Posterior vena cava (tissue), 2 donors: ENCODE measurements at regions not wholly inside any gene's neighbourhood (a gene's known extent, or its start where the extent isn't known, plus 50 kb on each side); places are given as distances from the start of the nearest gene placed in this dataset.

Experiments used
- DNase-seq: peaks from one replicate; pipeline ENCODE4 v3.0.0-alpha.2; 2020; ENCODE audit warnings: low spot score
- intact Hi-C, 2 donors: fragments of 100-400 bp; cut with DNase I; formaldehyde crosslinking; loops; one replicate each; pipeline versions ENCODE4 v1.14.1 to v1.14.2; 2022 to 2023
- donor health status: DM: yes; HTN: yes; CAD: no.
- donor health status: DM: yes; HTN: yes; CAD: no.

DNA sequence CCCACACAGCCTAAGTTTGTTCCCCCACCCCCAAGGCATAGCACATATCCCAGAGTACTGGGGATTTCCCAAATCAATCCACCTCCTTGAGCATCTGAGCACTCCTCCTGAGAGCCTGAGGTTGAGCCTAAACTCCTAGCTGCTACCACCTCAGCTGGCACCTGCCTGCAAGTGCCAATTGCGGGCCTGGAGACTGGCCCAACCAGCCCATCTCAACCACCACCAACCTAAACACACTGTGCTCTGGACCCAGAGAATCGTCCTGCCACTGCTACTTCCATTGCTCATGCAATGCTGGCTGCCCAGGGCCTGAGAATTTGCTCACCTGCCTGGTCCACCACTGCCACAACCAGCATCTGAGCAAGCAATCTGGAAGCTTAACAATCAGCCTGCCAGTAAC lies 177.1 kb downstream of the FGF13 start:
- intact Hi-C loops: no loop called here
- peak; percentile 51 for DNase-seq

DNA sequence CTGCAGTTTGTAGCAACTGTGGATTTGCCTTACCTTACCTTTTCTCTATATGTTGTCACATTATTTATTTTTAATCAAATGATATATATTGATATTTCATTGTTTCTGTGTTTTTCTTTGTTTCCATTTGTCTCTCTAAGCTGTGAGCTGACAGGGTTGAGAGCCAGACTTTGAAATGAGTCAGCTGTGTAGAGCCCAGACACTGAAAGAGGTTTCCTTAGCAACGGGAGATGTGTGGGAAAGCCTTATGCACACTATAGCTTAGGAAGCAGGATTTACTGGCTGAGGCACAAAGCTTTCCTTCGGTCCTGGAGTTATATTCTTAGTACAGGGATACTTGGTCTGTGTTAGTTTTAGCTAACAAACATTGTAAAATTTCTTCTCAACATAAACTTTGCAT lies 192.2 kb downstream of the FGF13 start:
- intact Hi-C loops: no loop called here
- DNase-seq: no peak

DNA sequence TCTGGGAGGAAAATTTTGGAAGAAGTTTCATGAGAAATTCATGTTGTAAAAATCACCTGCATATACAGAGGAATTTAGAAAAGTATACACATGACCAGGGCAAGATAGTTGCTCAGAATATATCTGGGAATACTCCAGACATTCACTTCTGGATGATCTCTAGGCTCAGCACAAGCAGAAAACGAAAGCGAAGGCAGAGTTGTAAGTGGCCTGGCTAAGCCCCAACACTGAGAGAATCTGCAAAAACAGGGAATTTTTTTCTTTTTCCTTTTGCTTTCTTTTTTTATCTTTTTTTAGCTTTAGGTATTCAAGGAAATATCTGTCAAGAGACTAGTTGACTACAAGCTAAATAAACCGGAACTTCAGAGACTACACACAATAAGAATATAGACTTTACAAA lies 207.2 kb downstream of the FGF13 start:
- intact Hi-C loops: no loop called here
- no peak for DNase-seq

DNA sequence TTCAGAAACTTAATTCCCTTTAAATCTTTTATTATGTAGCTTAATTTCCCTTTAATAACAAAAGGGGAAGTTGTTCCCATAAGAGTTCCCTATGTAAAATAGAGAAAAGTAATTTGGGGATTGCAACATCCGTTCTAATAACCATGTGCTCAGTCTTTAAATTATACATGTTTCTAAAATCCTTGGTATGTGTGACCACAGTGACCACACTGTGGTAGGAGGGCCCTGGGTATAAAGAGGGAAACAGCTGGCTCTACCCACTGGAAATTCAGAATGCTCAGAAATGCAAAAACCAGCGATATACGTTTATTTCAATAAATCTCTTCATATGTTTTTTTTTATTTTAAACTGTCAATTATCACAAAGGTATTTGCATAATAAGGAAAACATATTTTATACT lies 219.1 kb downstream of the FGF13 start:
- intact Hi-C loops: no loop called here
- no peak for DNase-seq

DNA sequence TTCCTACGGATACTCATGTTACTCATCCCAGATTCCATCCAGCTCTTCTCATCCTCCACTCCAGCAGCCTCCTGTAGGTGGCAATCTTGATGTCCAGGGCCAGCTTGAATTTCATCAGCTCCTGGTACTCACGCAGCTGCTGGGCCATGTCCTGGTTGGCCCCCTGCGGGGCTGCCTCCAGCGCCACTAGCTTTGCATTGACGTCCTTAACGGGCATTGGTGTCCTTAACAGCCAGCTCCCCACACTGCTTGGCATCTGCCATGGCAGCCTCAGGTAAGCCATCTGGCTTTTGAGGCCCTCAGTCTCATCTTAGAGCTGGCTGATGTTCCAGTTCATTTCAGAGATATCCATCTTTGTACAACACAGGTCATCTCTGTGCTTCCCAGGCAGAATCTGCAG lies 223.7 kb downstream of the FGF13 start:
- intact Hi-C loops: no loop called here
- peak; percentile 62 for DNase-seq

DNA sequence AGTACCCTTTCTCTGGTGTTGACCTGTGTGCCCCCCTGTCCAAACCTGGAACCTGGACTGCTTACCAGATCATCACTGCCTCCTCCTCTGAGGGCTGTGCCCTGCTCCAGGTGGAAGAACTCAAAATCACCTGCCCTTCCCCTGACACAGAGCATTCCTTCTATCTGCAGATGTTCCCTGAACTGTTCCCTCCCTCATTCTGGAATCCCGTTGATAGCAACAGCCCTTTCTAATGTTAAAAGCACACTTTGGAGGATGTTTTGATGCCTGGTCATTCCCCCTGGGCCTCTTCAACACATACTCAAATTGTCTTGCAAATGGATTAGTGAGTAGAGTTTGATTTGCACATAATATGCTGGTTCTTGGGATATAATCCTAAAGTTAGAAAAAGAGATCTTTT lies 225.8 kb downstream of the FGF13 start:
- intact Hi-C loops: no loop called here
- no peak for DNase-seq

DNA sequence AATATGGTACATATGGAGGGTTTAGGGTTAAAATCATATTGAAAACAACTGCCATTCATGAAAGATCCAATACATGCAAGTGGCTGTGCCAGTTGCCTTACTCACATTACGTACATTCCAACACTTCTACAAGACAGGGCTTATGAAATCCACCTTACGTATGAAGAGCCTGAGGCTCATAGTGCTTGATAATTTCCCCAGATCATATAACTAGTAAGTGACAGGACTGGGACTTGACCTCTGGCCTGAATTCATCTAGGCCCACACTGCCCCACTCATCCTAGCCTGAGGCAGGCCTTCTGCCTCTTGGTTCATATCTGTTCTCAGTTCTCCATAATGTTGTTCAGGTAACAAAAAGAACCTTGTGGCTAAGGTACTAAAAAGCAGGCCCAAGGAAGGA lies 226.3 kb downstream of the FGF13 start:
- intact Hi-C loops: no loop called here
- no peak for DNase-seq

DNA sequence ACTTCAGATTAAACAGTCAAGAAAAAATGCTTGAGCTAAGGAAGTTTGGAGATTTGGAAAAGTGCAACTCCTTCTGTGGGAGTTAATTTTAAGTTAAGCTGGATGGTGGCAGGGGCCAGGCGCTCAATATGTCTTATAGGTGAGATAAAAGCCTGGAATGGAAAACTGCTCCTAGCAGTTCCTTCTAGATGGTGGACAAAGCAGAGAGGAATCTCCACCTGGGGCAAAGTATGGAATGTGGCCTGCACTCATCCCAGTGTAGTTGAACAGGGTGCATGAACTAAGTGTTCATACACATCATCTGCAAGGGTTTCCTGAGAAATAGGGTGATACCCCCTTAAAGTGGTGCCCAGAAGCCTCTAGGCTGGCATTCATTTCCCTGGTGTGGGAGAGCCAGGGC lies 227.1 kb downstream of the FGF13 start:
- DNase-seq: no peak
- intact Hi-C loops: no loop called here

DNA sequence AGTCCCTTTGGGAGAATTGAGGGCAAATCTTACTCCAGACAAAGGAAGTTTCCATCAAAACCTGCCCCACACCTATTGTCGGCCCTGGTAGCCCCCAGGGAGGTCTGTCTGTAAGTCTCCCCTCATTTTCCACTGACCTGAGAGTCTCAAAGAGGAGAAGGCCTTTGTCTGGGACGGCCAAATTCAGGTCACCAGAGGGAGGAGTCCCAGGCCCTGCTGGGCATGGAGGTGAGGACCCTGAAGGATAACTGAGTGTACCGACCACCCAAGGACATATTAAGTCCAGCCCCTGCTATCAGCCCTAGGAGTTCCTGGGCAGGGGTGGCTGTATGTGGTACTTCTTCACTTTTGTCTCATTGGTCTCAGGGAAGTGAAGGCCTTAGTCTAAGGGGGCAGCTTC lies 229.9 kb downstream of the FGF13 start:
- DNase-seq: peak; percentile 62
- intact Hi-C loops: no loop called here

DNA sequence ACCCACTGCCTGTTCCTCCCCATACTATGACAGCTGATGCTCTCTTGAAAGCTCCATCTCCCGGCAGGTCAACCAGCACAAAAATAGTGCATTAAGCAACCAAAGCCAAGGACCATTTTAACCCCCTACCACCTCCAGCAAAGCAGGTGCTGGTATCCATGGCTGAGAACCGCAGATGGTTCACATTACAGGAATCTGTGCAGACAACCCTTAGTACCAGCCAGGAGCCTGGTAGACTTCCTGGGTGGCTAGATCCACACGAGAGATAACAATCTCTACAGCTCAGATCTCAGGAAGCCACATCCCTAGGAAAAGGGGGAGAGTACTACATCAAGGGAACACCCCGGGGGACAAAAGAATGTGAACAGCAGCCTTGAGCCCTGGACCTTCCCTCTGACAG lies 248.0 kb downstream of the FGF13 start:
- DNase-seq: no peak

More for the DNA sequence above, 248.0 kb downstream of the FGF13 start:
- intact Hi-C loops: no loop called here
